Coronary artery (tissue), 2 donors: ENCODE measurements at regions not wholly inside any gene's neighbourhood (a gene's known extent, or its start where the extent isn't known, plus 50 kb on each side); places are given as distances from the start of the nearest gene placed in this dataset.

Experiments used
- DNase-seq: peaks from one replicate; pipeline ENCODE4 v3.0.0-alpha.2; 2017; ENCODE audit warnings: low spot score
- H3K27ac ChIP-seq, 2 donors: fragments of 200-600 bp; sonication (generic); one replicate each; pipeline ENCODE4 v1.5.1; 2016 to 2019
- H3K4me3 ChIP-seq: fragments of 200-600 bp; sonication (generic); 2 replicates; pipeline ENCODE4 v1.5.1; 2016; ENCODE audit warnings: mild to moderate bottlenecking, moderate library complexity
- TF ChIP-seq, protein P1 (sequence below): fragments of 200-600 bp; sonication (generic); IDR thresholded peaks from one replicate; pipeline ENCODE4 v1.5.1; 2019; ENCODE audit warnings: antibody characterized with exemption

DNA sequence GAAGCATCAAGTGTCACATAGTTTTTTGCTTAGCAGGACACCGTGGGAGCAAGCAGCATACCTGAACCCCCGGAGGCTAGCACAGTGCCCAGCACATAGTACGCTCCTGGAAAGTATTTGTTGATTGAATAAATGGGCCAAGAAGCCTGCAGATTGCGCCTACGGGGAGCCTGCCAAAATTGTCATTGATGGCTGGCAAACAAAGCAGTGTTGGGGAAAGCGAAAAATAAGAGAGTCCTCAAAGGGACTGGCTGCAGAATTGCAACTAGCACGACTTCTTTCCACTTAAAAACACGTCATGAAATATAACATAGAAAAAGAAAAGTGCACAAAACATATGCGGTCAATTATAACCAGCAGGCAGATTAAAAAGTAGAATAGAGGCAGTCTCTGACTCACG is 125.2 kb upstream of the GALNT2 start:
- H3K4me3 ChIP-seq = no peak overlapping the region
- TF ChIP-seq, protein P1, sequence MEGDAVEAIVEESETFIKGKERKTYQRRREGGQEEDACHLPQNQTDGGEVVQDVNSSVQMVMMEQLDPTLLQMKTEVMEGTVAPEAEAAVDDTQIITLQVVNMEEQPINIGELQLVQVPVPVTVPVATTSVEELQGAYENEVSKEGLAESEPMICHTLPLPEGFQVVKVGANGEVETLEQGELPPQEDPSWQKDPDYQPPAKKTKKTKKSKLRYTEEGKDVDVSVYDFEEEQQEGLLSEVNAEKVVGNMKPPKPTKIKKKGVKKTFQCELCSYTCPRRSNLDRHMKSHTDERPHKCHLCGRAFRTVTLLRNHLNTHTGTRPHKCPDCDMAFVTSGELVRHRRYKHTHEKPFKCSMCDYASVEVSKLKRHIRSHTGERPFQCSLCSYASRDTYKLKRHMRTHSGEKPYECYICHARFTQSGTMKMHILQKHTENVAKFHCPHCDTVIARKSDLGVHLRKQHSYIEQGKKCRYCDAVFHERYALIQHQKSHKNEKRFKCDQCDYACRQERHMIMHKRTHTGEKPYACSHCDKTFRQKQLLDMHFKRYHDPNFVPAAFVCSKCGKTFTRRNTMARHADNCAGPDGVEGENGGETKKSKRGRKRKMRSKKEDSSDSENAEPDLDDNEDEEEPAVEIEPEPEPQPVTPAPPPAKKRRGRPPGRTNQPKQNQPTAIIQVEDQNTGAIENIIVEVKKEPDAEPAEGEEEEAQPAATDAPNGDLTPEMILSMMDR = no peak
- no peak overlapping the region for H3K27ac ChIP-seq
- no peak for DNase-seq

DNA sequence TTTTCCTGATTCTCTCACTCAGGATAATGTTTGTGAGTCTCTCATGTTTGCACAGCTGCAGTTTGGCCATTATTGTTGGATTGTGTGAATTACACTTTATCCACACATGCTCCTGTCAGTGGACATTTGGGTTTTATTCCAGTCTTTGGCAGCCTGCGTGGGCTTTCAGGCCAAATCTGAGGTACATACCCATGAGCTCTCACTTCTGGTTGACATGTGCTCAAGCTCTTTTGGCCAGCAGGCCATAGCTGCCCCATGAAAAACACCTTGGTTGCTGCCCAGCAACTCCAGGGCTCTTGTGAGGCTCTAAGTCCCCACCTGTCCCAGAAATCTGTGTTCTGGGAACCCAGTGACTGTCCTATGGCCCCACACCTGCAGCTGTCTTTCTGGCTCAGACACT is 124.5 kb upstream of the GALNT2 start:
- H3K4me3 ChIP-seq = no peak overlapping the region
- DNase-seq = no peak
- no peak overlapping the region for H3K27ac ChIP-seq
- TF ChIP-seq, protein P1 = no peak

DNA sequence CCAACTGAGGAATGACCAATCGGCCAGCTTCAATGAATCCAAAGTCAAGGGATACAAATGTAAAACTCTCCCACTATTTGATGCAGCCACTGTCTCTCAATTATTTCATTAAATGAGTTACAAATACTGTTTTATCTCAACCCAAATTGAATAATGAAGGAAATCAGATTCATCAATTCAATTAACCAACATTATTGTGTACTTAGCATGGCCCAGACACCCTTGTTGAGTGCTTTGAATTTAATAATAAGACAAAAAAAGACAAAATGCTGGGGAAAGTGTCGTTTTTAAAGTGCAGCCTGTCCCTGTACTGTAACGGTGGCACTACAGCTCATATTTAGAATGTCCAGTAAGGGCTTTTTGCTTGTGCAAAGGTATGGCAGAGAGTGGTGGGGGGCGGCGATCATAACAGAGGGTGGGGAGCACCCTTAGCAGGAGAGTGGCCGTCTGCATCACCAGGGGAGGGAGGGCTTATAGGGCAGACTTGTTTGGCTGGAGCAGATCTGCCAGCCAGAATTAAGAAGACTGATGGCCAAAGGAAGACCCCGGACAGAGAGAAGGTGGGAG is 123.8 kb upstream of the GALNT2 start:
- no peak overlapping the region for H3K4me3 ChIP-seq

DNA sequence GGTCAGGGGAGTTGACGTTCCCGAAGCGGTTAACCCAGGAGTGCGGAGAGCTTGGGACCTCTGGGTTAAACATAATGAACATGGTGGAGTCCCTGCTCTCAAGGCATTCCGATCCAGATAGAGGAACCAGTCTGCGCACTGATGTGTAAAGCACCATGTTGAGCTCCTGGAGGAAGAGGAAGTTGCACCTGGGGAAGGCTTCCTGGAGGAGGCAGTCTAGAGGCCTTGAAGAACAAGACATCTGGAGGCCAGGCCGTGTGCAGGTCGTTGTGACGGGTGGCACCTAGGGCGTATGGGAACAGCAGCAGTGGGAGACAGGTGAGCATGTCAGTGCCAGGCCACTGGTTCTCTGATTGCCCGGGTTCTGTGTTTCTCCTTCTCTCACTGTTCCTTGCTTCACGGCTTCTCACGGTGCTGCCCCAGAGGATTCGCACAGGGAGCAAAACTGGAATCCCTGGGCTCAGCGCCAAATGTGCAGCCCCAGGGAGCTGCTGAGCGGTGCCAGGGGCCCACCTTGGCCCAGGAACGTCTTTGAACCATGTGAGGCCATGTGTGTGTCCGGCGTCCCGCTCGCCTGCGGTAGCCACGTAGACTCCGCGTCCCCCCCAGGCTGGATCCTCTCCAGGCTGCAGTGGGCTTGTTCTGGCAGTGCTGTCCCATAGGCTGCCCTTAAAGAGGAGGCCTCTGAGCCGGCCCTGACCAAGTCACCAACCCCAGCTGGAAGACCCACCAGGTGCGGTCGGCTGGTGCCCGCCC is 122.9 kb upstream of the GALNT2 start:
- H3K27ac ChIP-seq = no peak overlapping the region
- H3K4me3 ChIP-seq = no peak overlapping the region
- TF ChIP-seq, protein P1 = no peak
- no peak for DNase-seq

More for the DNA sequence above, 123.8 kb upstream of the GALNT2 start:
- H3K27ac ChIP-seq = no peak overlapping the region
- no peak for DNase-seq
- TF ChIP-seq, protein P1 = no peak

DNA sequence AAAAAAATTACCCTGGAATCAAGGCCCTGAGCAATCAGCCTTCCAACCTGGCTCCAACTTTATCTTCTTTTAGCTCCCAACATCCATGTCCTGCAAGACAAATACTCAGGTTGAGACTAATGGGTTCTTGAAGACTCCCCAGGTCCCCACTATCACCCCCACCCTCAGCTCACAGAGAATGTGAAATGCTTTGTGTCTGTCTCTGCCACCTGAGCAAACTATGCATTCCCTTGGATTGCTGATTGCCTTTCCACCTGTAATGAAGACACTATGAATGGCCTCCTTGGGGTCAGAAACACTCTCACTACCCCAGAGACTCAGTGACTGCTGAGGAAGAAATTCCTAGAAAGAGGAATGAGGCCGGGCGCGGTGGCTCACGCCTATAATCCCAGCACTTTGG is 121.2 kb upstream of the GALNT2 start:
- Histone ChIP-seq H3K4me3 (no peak overlapping the region), H3K27ac (no peak overlapping the region)
- TF ChIP-seq, protein P1 = no peak
- no peak for DNase-seq

DNA sequence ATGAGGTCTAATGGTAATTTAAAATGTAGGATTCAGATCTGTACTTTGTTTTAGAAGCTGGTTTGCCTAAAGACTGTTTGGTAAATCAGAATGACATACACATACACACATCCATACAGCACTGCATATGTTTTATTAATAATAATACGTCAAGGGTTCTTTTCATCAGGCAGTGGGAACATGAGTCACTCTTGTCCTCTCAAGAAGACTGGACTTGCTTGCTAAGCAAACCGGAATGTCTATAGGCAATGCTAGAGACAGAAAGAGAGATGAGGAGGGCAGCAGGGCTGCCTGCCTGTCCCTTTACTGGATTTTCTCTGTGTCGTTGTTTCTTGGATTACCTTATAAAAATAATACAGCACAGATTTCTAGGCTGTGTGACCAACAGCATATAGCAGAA is 119.1 kb upstream of the GALNT2 start:
- DNase-seq = no peak
- H3K27ac ChIP-seq = no peak overlapping the region
- no peak overlapping the region for H3K4me3 ChIP-seq
- TF ChIP-seq, protein P1 = no peak

DNA sequence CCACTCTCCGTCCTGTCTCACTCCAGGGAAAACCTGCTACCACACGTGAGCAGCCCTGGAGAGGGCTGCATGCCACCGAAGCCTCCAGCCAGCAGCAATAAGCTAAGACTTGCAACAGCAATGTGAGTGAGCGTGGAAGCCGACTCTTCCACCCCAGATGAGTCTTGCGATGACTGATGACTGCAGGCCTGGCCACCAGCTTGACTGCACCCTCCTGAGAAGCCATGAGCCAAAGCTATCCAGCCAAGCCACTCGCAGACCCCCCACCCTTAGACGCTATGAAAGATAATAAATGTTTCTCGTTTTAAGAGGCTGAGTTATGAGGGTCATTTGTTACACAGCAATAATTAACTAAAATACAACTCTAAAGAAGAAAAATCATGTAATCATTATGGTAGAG is 118.6 kb upstream of the GALNT2 start:
- Histone ChIP-seq H3K4me3 (no peak overlapping the region), H3K27ac (no peak overlapping the region)
- TF ChIP-seq, protein P1 = no peak
- no peak for DNase-seq
